IPS DF 4.7 (cell line): ENCODE measurements at regions not wholly inside any gene's neighbourhood (a gene's known extent, or its start where the extent isn't known, plus 50 kb on each side); places are given as distances from the start of the nearest gene placed in this dataset.

Experiments
- DNase-seq: peaks from one replicate; pipeline ENCODE4 v3.0.0-alpha.2; 2013; ENCODE audit warnings: low spot score; ENCODE audit errors: extremely low read depth

DNA sequence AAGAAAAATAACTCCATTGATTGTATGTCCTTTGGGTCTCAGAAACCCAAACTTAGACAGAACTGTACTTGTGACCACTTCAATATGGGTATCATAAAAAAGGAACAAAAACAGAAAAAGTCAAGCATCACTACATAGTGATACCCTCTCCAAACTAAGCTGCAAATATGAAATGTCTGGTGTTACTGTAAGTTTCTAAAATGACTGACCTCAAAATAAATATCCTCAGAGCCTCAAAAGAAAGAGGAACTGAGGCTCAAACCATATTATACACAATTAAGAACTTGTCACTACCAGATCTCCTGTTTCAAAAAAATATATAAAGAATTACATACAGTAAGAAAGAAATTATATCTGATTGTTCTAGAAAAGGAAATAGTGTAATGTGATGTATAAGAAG, 787.9 kb upstream of the KLHL1 start:
- DNase-seq, result no peak

DNA sequence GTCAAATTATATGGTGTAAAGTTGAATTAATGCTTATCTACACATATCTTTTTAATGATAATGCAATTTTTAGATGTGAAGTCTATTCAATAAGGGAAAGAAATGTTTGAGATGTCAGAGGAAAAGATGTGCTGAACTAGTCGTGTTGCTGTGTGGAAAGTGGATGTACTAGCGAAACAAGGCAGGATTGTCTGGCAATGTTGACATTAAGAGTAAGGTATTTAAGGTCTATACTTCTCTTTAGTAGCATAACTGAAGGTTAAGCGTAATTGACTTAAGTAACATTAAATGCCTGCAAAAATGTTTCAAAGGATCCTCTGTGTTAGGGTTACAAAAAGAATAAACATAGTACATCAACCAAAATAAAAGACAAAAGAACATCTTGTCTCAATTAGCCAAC, 787.3 kb upstream of the KLHL1 start:
- no peak for DNase-seq

DNA sequence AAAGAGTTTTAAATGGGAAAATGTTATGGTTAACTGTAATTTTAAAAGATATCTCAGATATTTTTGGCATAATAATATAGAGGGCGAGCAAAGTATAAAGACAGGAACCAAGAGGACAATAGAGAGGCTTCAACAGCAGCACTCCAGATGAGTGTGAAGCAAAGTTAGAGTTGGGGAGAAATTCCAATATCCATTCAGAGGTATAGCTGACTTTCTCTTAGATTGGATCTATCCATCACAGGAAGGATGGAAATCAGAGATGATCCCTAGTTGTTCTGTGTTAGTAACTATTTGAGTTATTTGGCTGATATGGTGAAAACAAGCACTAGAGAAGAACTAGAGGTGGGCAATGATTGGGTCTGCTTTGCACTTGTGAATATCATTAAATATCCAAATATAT, 786.0 kb upstream of the KLHL1 start:
- DNase-seq, result no peak

DNA sequence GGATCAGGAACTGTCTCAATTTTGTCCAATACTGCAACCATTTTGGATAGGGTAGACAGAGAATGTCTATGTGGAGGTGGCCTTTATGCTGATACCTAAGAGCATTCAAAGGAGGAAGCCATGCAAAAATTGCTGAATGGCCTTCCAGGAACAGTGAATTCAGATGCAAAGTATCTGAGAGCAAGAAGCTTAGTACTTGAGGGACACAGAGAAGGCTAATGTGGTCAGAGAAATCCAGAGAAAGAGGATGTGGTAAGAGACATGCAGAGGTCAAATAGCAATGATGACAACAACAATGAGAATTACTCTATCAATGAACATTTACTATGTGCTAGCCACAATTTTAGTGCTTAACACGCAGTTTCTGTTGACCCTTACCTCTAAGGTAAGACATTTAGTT, 785.6 kb upstream of the KLHL1 start:
- DNase-seq, result peak; percentile 22

- no peak for DNase-seq
Observed at GRCh38 chr13:70890289-70890688, 782.0 kb upstream of the KLHL1 start.

GRCh38 chr13:70889163-70889562, 780.9 kb upstream of the KLHL1 start:
- DNase-seq, result no peak

GRCh38 chr13:70884196-70884595, 775.9 kb upstream of the KLHL1 start:
- no peak for DNase-seq

- no peak for DNase-seq
Observed at GRCh38 chr13:70874636-70875035, 766.4 kb upstream of the KLHL1 start.

DNA sequence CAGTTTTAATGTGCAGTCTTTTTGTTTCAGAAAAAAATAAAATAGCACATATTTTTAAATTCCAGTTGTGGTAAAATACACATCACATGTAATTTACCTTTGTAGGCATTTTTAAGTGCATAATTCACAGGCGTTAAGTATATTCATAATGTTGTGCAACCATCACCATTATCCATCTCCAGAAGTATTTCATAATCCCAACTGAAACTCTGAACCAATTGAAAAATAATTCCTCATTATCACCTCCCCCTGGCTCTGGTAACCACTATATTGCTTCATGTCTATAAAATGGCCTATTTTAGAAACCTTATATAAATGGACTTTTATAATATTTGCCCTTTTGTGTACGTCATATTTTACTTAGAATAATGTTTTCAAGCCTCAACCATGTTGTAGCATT, 756.5 kb upstream of the KLHL1 start:
- DNase-seq, result no peak

GRCh38 chr13:70856711-70857110, 748.5 kb upstream of the KLHL1 start:
- DNase-seq, result no peak

- no peak for DNase-seq
Observed at GRCh38 chr13:70856025-70856424, 747.8 kb upstream of the KLHL1 start.

- DNase-seq, result no peak
Observed at GRCh38 chr13:70849222-70849621, 741.0 kb upstream of the KLHL1 start.

- no peak for DNase-seq
Observed at GRCh38 chr13:70844391-70845108, 736.3 kb upstream of the KLHL1 start.

- DNase-seq, result no peak
Observed at GRCh38 chr13:70842062-70842644, 733.9 kb upstream of the KLHL1 start.

- no peak for DNase-seq
Observed at GRCh38 chr13:70841240-70842061, 733.2 kb upstream of the KLHL1 start.

GRCh38 chr13:70835371-70835770, 727.1 kb upstream of the KLHL1 start:
- no peak for DNase-seq

DNA sequence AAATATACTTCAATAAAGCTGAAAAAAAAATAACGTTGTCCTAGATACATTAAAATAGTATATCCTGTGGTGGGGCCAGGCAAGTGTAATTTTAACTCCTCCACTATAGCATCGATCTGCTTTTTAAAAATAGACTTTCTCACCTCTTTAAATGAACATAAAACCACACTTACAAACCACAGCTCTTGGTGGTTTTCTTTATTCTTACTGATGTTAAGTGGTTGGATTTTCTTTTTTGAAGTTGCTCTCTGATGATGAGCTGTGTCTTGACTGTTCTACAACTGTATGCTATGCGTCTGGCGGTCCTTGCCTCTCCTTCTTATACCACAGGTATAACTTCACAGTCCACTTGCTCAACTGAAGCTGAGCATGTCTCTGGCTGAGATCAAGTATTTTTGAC, 721.5 kb upstream of the KLHL1 start:
- no peak for DNase-seq

DNA sequence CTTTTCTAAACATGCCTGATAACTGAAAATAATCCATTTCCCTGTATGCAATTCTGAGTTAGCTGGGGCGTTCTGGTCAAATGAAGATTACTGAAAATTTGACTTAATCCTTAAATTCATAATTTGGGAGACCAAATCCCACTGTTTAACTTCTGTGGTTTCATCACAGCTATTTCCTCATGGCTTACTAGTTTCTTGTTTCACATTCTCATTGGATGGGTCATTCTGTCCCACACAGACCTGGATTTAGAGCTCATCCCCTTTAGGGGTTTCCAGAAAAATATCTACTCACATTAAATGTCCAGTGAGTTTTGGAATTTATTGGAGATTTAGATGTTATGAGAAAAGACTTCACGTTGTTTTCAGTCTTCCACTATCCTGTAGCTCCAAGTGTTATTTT, 709.3 kb upstream of the KLHL1 start:
- DNase-seq, result no peak

DNA sequence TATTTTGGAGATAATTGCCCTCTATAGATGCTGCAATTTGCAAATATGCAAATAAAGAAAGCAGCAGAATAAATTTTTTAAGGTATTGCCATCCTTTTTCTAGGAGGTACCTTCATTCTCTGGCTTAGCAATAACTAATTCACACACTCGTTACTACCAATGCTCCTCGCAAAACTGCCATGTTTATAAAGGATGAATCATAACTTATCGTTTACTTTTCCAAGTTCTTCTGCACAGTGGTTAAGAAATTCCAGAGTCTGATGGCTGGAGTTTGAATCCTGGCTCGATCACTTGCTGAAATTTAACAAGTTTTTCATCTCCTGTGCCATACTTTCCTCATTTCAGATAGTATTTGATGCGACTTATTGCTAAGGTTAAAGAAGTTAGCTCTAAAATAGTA, 708.6 kb upstream of the KLHL1 start:
- no peak for DNase-seq

DNA sequence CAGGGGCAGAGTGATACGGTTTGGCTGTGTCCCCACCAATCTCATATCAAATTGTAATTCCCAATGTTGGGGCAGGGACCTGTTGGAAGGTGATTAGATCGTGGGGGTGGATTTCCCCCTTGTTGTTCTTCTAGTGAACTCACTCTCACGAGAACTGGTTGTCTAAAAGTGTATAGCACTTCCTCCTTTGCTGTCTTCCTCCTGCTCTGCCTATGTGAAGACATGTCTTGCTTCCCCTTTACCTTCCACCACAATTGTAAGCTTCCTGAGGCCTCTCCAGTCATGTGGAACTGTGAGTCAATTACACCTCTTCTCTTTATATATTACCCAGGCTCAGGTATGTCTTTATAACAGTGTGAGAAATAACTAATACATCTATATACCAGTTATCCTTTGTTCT, 706.4 kb upstream of the KLHL1 start:
- DNase-seq, result no peak

- DNase-seq, result no peak
Observed at GRCh38 chr13:70812481-70812880, 704.2 kb upstream of the KLHL1 start.

DNA sequence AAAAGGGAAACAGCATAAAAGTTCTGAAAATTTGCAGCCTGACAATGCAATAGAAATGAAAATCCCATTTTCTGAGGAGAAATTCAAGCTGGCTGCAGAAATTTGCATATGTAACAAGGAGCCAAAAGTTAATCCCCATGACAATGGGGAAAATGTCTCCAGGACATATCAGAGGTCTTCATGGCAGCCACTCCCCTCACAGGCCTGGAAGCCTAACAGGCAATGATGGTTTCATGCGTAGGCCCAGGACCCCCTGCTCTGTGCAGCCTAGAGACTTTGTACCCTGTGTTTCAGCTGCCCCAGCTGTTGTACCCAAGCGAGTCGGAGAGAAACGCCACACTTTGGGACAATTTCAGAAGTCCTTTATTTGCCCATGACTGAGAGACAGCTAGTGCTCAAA, 701.3 kb upstream of the KLHL1 start:
- DNase-seq, result no peak

GRCh38 chr13:70798385-70798784, 690.1 kb upstream of the KLHL1 start:
- no peak for DNase-seq
